PC-3 (cell line): ENCODE measurements at regions not wholly inside any gene's neighbourhood (a gene's known extent, or its start where the extent isn't known, plus 50 kb on each side); places are given as distances from the start of the nearest gene placed in this dataset.
A peak's percentile ranks its signal among the peaks of the same experiment; 100 is the strongest.

Experiments used
- ATAC-seq: fragments of 200-7000 bp; cut with Tn5 transposase; 2 replicates; pipeline ENCODE4 v1.9.1; 2020; ENCODE audit warnings: mild to moderate bottlenecking, moderate library complexity
- BruUV-seq: library from RNA; stranded (reverse); fragments of 400-500 nt; replicated peaks from 2 replicates; lab custom pipeline; 2021; lab: Mats Ljungman, UMichigan
- CTCF ChIA-PET: fragments of 300-600 bp; sonication (Branson Sonifier 250); formaldehyde crosslinking; loops from one replicate; lab custom pipeline; 2022; ENCODE audit warnings: antibody characterized with exemption; lab: Charles Lee
- POLR2A ChIA-PET: fragments of 300-600 bp; sonication (Branson Sonifier 250); formaldehyde crosslinking; loops from one replicate; lab custom pipeline; 2022; ENCODE audit warnings: antibody characterized with exemption; ENCODE audit not compliant: unreplicated experiment; lab: Charles Lee
- DNase-seq: peaks from one replicate; pipeline ENCODE4 v3.0.0-alpha.2; 2015
- H2AFZ ChIP-seq: fragments of 300-600 bp; sonication (generic); 2 replicates; pipeline ENCODE4 v1.6.0; 2016; ENCODE audit warnings: antibody characterized with exemption, low read length
- H3F3A ChIP-seq: fragments of 300-600 bp; sonication (generic); one replicate; pipeline ENCODE4 v1.6.0; 2017; ENCODE audit warnings: antibody characterized with exemption, low read length, control low read depth, mild to moderate bottlenecking; ENCODE audit not compliant: unreplicated experiment
- H3K27ac ChIP-seq: fragments of 300-600 bp; sonication (generic); 2 replicates; pipeline ENCODE4 v1.5.1; 2016; ENCODE audit warnings: mild to moderate bottlenecking, low read length
- H3K27me3 ChIP-seq: fragments of 300-600 bp; sonication (generic); 2 replicates; pipeline ENCODE4 v1.6.1; 2016; ENCODE audit warnings: low read length, mixed read lengths
- H3K36me3 ChIP-seq: fragments of 300-600 bp; sonication (generic); 2 replicates; pipeline ENCODE4 v1.6.1; 2016; ENCODE audit warnings: low read depth, mixed run types, low read length, mixed read lengths
- H3K4me1 ChIP-seq: fragments of 300-600 bp; sonication (generic); 2 replicates; pipeline ENCODE4 v1.5.1; 2016; ENCODE audit warnings: low read length; ENCODE audit not compliant: insufficient read depth
- H3K4me2 ChIP-seq: fragments of 300-600 bp; sonication (generic); 2 replicates; pipeline ENCODE4 v1.6.0; 2016; ENCODE audit warnings: low read length
- H3K4me3 ChIP-seq: fragments of 300-600 bp; sonication (generic); 2 replicates; pipeline ENCODE4 v1.5.1; 2016; ENCODE audit warnings: mild to moderate bottlenecking, low read length, mixed read lengths
- H3K79me2 ChIP-seq: fragments of 300-600 bp; sonication (generic); 2 replicates; pipeline ENCODE4 v1.6.1; 2017; ENCODE audit warnings: low read length, mixed read lengths
- H3K9ac ChIP-seq: fragments of 300-600 bp; sonication (generic); 2 replicates; pipeline ENCODE4 v1.6.0; 2016; ENCODE audit warnings: mild to moderate bottlenecking, low read length
- H3K9me2 ChIP-seq: fragments of 300-600 bp; sonication (generic); replicated peaks from 2 replicates; pipeline ENCODE4 v1.6.1; 2016; ENCODE audit warnings: mixed run types, low read length, mixed read lengths
- H3K9me3 ChIP-seq: fragments of 300-600 bp; sonication (generic); 2 replicates; pipeline ENCODE4 v1.6.1; 2016; ENCODE audit warnings: low read length, mixed read lengths
- H4K20me1 ChIP-seq: fragments of 300-600 bp; sonication (generic); 2 replicates; pipeline ENCODE4 v1.6.1; 2016; ENCODE audit warnings: low read length, mixed read lengths
- CTCF ChIP-seq: fragments of 300-600 bp; sonication (generic); conservative IDR thresholded peaks from 2 replicates; pipeline ENCODE4 v1.5.1; 2017; ENCODE audit warnings: antibody characterized with exemption, low read depth, mild to moderate bottlenecking, low read length
- EZH2 ChIP-seq: fragments of 300-600 bp; sonication (generic); IDR thresholded peaks from one replicate; pipeline ENCODE4 v1.6.1; 2017; ENCODE audit warnings: antibody characterized with exemption, mild to moderate bottlenecking, low read length; ENCODE audit not compliant: unreplicated experiment
- EZH2phosphoT487 ChIP-seq: fragments of 300-600 bp; sonication (generic); IDR thresholded peaks from 2 replicates; pipeline ENCODE4 v1.6.1; 2018; ENCODE audit warnings: mild to moderate bottlenecking, antibody characterized with exemption, low read length, borderline replicate concordance
- intact Hi-C: fragments of 100-400 bp; cut with micrococcal nuclease; formaldehyde crosslinking; loops from 2 replicates; pipeline ENCODE4 v1.9.0; 2023

- Histone ChIP-seq H3K9me3 (no peaks in the 10 kb centered on the region), H3K36me3 (no peaks in the 10 kb centered on the region), H3K9me2 (no peaks in the 10 kb centered on the region), H2AFZ (no peak overlapping the region), H3F3A (no peaks in the 10 kb centered on the region), H3K4me2 (peak overlapping the region; percentile 75), H3K9ac (no peak overlapping the region), H3K4me3 (no peak overlapping the region), H3K79me2 (no peaks in the 10 kb centered on the region), H3K4me1 (peaks cover 30% of the 10 kb centered on the region), H4K20me1 (no peaks in the 10 kb centered on the region), H3K27ac (peak overlapping the region; percentile 76), H3K27me3 (no peaks in the 10 kb centered on the region)
- POLR2A ChIA-PET: interaction anchor here (0.6 kb wide), 1 partner anchor 82 kb away, joined by 4 read pairs; no protein-coding TSS in a partner anchor
- ATAC-seq (peak; percentile 86), DNase-seq (peak; percentile 71)
- CTCF ChIA-PET: interaction anchor here (0.7 kb wide), 1 partner anchor 1230 kb away, joined by 4 read pairs; no protein-coding TSS in a partner anchor
- intact Hi-C loops: loop anchor here (5.0 kb wide), 1 partner anchor 285 kb away; no protein-coding TSS in a partner anchor
- TF ChIP-seq EZH2 (no peak), CTCF (no peak), EZH2phosphoT487 (no peak)
- BruUV-seq: no TSS peak
Observed at GRCh38 chr11:23206741-23207336, 346.6 kb upstream of the CCDC179 start.

GRCh38 chr11:23211221-23211620, 350.9 kb upstream of the CCDC179 start:
- H3K4me2 ChIP-seq: no peak overlapping the region
- H3K9me2 ChIP-seq: no peaks in the 10 kb centered on the region
- DNase-seq (no peak), ATAC-seq (no peak)
- no peak overlapping the region for H3K9ac ChIP-seq
- peaks cover 15% of the 10 kb centered on the region for H3K4me1 ChIP-seq
- H3K27me3 ChIP-seq: no peaks in the 10 kb centered on the region
- BruUV-seq: no TSS peak
- no peaks in the 10 kb centered on the region for H3K9me3 ChIP-seq
- ChIA-PET POLR2A (no interaction called here), CTCF (no interaction called here)
- no peak overlapping the region for H3K4me3 ChIP-seq
- H3F3A ChIP-seq: no peaks in the 10 kb centered on the region
- no peak overlapping the region for H3K27ac ChIP-seq
- H4K20me1 ChIP-seq: no peaks in the 10 kb centered on the region
- H3K79me2 ChIP-seq: no peaks in the 10 kb centered on the region
- intact Hi-C loops: no loop called here
- TF ChIP-seq CTCF (no peak), EZH2phosphoT487 (no peak), EZH2 (no peak)
- H2AFZ ChIP-seq: no peak overlapping the region
- no peaks in the 10 kb centered on the region for H3K36me3 ChIP-seq

GRCh38 chr11:23212807-23213206, 352.5 kb upstream of the CCDC179 start:
- H3K9me2 ChIP-seq: no peaks in the 10 kb centered on the region
- H2AFZ ChIP-seq: no peak overlapping the region
- POLR2A ChIA-PET: no interaction called here
- no peak overlapping the region for H3K27ac ChIP-seq
- no peaks in the 10 kb centered on the region for H3K4me1 ChIP-seq
- BruUV-seq: no TSS peak
- DNase-seq (no peak), ATAC-seq (no peak)
- H3K9me3 ChIP-seq: no peaks in the 10 kb centered on the region
- CTCF ChIA-PET: no interaction called here
- H3F3A ChIP-seq: no peaks in the 10 kb centered on the region
- H3K36me3 ChIP-seq: no peaks in the 10 kb centered on the region
- no peak overlapping the region for H3K4me3 ChIP-seq
- intact Hi-C loops: no loop called here
- H3K27me3 ChIP-seq: no peaks in the 10 kb centered on the region
- H3K79me2 ChIP-seq: no peaks in the 10 kb centered on the region
- H3K4me2 ChIP-seq: no peak overlapping the region
- no peaks in the 10 kb centered on the region for H4K20me1 ChIP-seq
- H3K9ac ChIP-seq: no peak overlapping the region
- TF ChIP-seq EZH2 (no peak), CTCF (no peak), EZH2phosphoT487 (no peak)
